GM19035 (cell line): ENCODE measurements at regions not wholly inside any gene's neighbourhood (a gene's known extent, or its start where the extent isn't known, plus 50 kb on each side); places are given as distances from the start of the nearest gene placed in this dataset.
"Not testable (repeated sequence)": the region's sequence is repeated elsewhere in the genome, so short reads cannot be mapped to it uniquely, and the experiment has no call there.

Experiments used
- ATAC-seq: cut with Tn5 transposase; IDR thresholded peaks from one replicate; pipeline ENCODE4 v1.9.1; 2021; ENCODE audit not compliant: unreplicated experiment

DNA sequence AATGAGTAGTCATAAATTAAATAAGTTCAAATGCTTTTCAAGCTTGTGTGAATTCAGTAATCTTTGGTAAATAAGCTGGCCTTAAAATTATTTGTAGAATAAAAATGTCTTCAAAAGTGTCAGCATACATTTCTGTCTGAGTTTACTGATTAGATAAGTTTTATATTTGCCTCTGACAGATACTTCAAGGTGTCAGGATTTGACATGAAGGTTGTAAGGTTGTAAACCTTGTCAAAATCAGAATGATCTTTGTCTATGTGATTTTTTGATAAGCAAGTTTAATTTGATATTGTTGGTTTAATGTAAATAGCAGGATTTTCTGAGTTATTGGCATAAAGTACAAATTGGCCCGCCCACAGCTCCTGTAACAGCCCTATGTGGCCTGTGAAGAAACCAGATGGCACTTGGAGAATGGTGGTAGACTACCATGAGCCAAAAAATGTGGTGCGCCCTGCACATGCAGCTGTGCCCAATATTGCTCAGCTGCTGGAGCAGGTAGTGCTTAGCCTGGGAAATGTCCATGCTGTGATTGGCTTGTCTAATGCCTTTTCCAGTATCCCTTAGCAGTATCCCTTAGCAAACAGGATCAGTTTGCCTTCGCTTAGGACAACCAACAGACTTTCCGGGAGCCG lies 188.0 kb upstream of the SPHKAP start:
- no peak for ATAC-seq

DNA sequence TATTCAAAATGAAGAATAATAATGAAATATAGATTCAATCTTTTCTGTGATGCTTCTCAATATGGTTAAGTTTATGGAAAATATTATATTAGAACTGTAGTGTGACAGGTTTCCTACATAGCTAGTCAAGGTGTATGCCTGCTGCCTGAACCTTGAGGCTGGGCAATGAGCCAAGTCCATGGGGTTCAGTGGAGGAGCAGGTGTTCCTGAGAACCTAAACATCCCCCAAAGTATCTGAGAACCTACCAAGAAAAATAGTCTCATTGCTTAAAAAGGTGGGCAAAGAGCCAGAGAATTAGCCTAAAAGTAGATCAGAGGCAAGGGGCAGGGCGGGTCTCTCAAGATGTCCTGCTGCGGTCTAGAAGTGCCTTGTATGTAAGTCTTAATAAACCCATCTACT lies 185.9 kb upstream of the SPHKAP start:
- ATAC-seq: no peak

DNA sequence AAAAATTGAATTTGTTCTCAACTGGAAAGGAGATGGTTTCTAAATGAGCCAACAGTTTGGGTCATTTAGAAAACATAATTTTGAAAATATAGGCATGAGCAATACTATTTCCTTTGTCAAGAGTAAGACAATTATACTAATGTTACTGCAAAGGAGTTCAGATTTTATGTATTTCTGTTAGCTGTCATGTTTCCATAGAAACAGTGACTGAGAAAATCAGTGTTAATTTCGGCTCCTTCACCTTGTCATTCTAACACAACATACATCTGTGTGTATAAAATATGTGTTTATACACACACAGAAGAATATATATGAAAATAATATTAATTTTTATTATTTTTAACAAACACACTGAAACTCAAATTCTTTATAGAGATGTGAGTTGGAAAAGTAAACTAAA lies 178.0 kb upstream of the SPHKAP start:
- ATAC-seq: no peak

DNA sequence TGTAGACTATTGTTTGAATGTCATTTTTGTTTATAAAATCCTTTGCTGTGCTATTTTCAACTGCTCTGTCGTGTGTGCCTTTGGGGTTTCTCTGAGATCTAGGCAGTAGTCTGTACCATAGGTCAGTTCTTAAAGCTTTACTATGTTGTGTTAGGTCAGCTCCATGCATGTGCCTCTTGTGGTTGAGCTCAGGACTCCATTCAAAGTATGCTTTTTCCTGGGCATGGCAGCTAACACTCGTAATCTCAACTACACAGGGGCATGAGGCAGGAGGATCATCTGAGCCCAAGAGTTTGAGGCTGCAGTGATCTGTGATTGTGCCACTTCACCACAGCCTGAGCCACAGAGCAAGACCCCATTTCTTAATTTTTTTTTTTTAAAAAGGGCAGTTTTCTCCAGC lies 174.4 kb upstream of the SPHKAP start:
- ATAC-seq: no peak

DNA sequence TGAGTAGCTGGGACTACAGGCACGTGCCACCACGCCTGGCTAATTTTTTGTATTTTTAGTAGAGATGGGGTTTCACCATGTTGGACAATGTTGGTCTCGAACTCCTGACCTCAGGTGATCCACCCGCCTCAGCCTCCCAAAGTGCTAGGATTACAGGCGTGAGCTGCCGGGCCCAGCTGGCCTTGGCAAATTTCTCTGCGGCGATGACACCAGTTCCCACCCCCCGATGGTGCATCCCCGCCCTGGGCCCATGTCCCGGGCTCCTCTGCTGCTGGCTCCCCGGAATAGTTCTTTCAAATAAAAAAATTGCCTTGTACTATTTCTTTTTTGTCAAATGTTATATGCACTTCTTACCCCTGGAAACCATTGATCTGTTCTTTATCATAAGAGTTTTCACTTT lies 171.5 kb upstream of the SPHKAP start:
- ATAC-seq: not testable (repeated sequence)

DNA sequence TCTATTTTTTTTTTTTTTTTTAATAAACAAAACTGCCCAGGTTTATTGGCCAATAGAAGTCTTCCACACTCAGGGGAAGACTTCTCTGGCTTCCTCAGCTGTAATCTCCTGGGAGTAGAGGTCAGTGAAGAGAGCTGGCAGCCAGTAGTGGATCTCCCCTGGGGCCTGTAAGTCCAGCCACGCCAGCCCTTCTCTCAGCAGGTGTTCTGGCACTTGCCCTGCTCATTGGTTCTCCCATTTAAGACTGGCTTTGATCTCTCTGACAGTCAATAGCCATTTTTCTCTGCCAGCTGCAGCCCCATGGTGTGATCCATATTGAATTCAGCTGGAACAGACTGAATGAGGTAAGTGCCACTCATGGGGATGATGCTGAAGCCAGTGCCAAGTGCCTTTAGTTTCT lies 170.6 kb upstream of the SPHKAP start:
- ATAC-seq: no peak

DNA sequence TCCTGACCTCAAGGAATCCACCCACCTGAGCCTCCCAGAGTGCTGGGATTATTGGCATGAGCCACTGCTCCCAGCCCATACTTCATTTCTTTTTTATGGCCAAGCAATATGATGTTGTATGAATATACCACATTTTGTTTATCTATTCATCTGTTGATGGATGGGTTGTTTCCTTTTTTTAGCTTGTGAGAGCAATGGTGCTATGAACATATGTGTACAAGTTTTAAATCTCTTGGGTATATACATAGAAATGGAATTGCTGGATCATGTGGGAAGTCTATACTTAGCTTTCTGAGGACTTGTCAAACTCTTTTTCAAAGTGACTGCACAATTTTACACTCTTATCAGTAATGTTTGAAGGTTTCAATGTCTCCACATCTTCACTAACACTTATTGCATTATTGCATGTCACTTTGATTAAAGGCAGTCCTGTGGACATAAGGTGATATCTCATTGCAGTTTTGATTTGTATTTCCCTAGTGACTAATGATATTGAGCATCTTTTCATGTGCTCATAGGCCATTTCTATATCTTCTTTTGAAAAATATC lies 167.1 kb upstream of the SPHKAP start:
- no peak for ATAC-seq

GRCh38 chr2:228344531-228344930 lies 163.0 kb upstream of the SPHKAP start:
- no peak for ATAC-seq

GRCh38 chr2:228339525-228339924 lies 158.0 kb upstream of the SPHKAP start:
- no peak for ATAC-seq

DNA sequence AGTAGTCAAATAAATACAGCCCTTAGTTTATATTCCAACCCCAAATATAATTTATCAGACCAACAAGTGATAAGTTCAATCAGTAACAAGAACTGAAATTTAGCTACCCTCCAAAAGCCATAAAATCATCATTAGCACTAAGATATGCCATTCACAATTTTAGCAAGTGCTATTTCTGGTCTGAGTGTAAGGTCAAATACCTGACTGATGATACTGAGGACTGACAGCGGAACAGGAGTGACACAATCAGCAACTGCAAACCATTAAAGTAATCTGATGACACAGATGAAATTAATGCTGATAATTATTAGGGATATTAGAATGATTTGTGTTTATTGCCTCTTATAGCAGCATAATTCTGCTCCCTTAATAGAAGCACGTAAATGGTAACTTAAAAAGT lies 152.7 kb upstream of the SPHKAP start:
- ATAC-seq: no peak

GRCh38 chr2:228329282-228329681 lies 147.8 kb upstream of the SPHKAP start:
- ATAC-seq: no peak

- ATAC-seq: no peak
These were observed 139.5 kb upstream of the SPHKAP start for GRCh38 chr2:228321015-228321414.

GRCh38 chr2:228318218-228318617 lies 136.7 kb upstream of the SPHKAP start:
- ATAC-seq: peak; percentile 63

DNA sequence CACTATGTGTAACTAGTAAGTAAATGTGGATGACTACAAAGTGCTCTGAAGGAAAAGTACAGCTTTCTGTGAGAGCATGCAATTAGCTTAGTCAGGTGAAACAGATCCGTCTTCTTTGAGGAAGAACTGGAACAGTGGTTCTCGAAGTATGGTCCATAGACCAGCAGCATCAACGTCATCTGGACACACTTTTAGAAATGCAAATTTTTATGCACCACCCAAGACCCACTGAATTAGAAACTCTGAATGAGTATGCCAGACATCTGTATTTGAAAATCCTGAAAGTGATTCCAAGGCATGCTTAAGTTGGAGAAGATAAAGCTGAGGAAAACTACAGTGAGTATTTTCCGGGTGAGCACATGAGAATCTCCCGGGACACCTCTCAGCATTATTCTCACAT lies 130.7 kb upstream of the SPHKAP start:
- ATAC-seq: no peak

- ATAC-seq: no peak
These were observed 122.5 kb upstream of the SPHKAP start for GRCh38 chr2:228303960-228304359.

DNA sequence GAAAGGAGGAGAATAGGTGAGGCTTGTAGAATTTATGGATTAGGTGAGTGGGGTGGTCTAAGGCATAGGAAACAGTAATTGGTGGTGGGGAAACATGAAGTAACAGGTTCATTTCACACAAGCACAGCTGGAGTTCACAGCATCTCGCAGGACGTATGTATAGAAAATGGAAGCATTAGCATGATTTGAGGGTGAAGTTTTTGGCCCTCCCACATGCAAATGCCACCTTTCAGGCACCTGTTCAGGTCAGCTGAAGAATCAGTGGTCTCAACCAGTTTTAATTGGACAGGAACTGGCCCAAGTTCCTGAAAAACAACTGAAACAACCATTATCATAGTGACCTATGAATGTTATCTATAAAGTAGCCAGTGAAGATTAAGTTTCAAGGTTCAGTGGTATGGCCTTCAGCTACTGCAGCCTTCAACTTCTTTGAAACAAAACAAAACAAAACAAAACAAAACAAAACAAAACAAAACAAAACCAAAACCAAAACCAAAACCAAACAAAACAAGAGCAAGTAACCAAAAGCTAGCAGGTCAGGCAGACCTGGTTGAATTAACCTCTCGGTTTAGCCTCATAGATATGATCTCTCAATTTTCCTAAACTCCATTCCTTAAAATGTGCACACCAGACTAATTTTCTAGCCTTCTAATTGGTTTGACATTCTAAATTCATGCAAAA lies 102.1 kb upstream of the SPHKAP start:
- ATAC-seq: peak; percentile 60

- no peak for ATAC-seq
These were observed 100.9 kb upstream of the SPHKAP start for GRCh38 chr2:228282376-228282775.

- ATAC-seq: no peak
These were observed 91.7 kb upstream of the SPHKAP start for GRCh38 chr2:228273159-228273558.

GRCh38 chr2:228269351-228269750 lies 87.9 kb upstream of the SPHKAP start:
- no peak for ATAC-seq

- ATAC-seq: no peak
These were observed 87.3 kb upstream of the SPHKAP start for GRCh38 chr2:228268756-228269155.

- no peak for ATAC-seq
These were observed 86.8 kb upstream of the SPHKAP start for GRCh38 chr2:228268301-228268700.

DNA sequence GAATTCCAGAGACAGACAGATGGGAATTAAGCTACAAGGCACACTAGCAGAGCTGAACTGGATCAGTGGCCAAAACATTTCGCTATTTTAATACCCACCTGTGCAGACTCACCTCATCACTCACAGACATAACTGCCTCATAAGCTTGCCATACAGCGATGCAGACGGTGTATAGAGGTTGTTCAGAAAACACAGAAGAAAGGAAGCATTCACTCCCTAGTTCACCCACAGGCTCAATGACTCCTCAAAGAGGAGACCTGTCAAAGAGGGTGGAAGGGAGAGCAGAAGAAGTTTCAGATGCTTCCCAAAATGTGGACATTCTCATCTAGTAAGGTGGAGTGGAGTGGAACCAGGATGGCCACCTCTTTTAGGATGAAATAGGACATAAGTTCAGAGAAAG lies 81.7 kb upstream of the SPHKAP start:
- no peak for ATAC-seq

- no peak for ATAC-seq
These were observed 80.1 kb upstream of the SPHKAP start for GRCh38 chr2:228261546-228261945.
